HCT116 (cell line): ENCODE measurements at regions not wholly inside any gene's neighbourhood (a gene's known extent, or its start where the extent isn't known, plus 50 kb on each side); places are given as distances from the start of the nearest gene placed in this dataset.

Experiments
- ATAC-seq: fragments of 200-7000 bp; cut with Tn5 transposase; 2 replicates; pipeline ENCODE4 v1.9.1; 2020; ENCODE audit warnings: mild to moderate bottlenecking, moderate library complexity
- BruUV-seq: library from RNA; stranded (reverse); fragments of 400-500 nt; replicated peaks from 2 replicates; lab custom pipeline; 2021; lab: Mats Ljungman, UMichigan
- CTCF ChIA-PET: fragments of 300-600 bp; sonication (Branson Sonifier 250); formaldehyde crosslinking; loops from one replicate; lab custom pipeline; 2021; ENCODE audit warnings: antibody characterized with exemption; lab: Charles Lee
- POLR2A ChIA-PET: fragments of 300-600, 350-600 bp; sonication (Branson Sonifier 250); formaldehyde crosslinking; loops from one replicate; lab custom pipeline; 2021; ENCODE audit warnings: antibody characterized with exemption; lab: Charles Lee
- RAD21 ChIA-PET, 2 experiments: fragments of 300-600 bp; sonication (Branson Sonifier 250); formaldehyde crosslinking; loops; one replicate each; lab custom pipeline; 2023; ENCODE audit warnings: low total read pairs in 2 of 2; ENCODE audit not compliant: uncharacterized antibody in 2 of 2, unreplicated experiment in 2 of 2, low non-redundant PET in 1 of 2; lab: Charles Lee
- DNase-seq: peaks from one replicate; pipeline ENCODE4 v3.0.0-alpha.2; 2010; ENCODE audit warnings: low read depth, low spot score
- H2AFZ ChIP-seq: fragments of 200-600 bp; shearing (Covaris generic), sonication (generic); 2 replicates; pipeline ENCODE4 v1.6.1; 2017; ENCODE audit warnings: low read depth, mixed run types, mixed read lengths, antibody characterized with exemption, low read length; ENCODE audit not compliant: poor library complexity, severe bottlenecking
- H3K27ac ChIP-seq: 2 replicates; pipeline ENCODE4 v1.5.1; 2012; ENCODE audit warnings: low read depth, low read length
- H3K27me3 ChIP-seq: fragments of 200-600 bp; sonication (generic); 2 replicates; pipeline ENCODE4 v1.6.1; 2016; ENCODE audit warnings: mixed run types, low read length, mixed read lengths; ENCODE audit not compliant: insufficient read depth
- H3K36me3 ChIP-seq, 2 experiments: fragments of 200-500 bp in 1 of 2; fragments of 200-600 bp in 1 of 2; sonication (Bioruptor generic) in 1 of 2; sonication (generic) in 1 of 2; 2 replicates each; pipeline versions ENCODE4 v1.5.1 to v1.6.1; 2014 to 2016; ENCODE audit warnings: low read length in 2 of 2, inconsistent platforms in 1 of 2, mixed read lengths in 1 of 2, mixed run types in 1 of 2; ENCODE audit not compliant: insufficient read depth in 2 of 2, control insufficient read depth in 1 of 2
- H3K4me1 ChIP-seq, 2 experiments: fragments of 200-600 bp in 1 of 2; sonication (generic) in 1 of 2; 2 replicates each; pipeline versions ENCODE4 v1.5.1 to v1.6.1; 2012 to 2017; ENCODE audit warnings: low read length in 2 of 2, inconsistent platforms in 1 of 2, mild to moderate bottlenecking in 1 of 2, mixed read lengths in 1 of 2, mixed run types in 1 of 2, moderate library complexity in 1 of 2; ENCODE audit not compliant: insufficient read depth in 2 of 2, control insufficient read depth in 1 of 2
- H3K4me2 ChIP-seq: fragments of 200-600 bp; sonication (generic); 2 replicates; pipeline ENCODE4 v1.6.1; 2017; ENCODE audit warnings: mixed run types, low read length, mixed read lengths
- H3K4me3 ChIP-seq, 2 experiments: fragments of 200-600 bp in 1 of 2; sonication (generic) in 1 of 2; replicated peaks in 1 of 2; 2 replicates each; pipeline ENCODE4 v1.5.1; 2011 to 2016; ENCODE audit warnings: low read length in 2 of 2, control low read depth in 1 of 2, low read depth in 1 of 2, mild to moderate bottlenecking in 1 of 2, mixed read lengths in 1 of 2, mixed run types in 1 of 2
- H3K79me2 ChIP-seq: fragments of 200-600 bp; sonication (generic); 2 replicates; pipeline ENCODE4 v1.6.1; 2017; ENCODE audit warnings: mild to moderate bottlenecking, mixed run types, low read length, moderate library complexity, mixed read lengths; ENCODE audit not compliant: insufficient read depth
- H3K9ac ChIP-seq: fragments of 200-600 bp; sonication (generic); 2 replicates; pipeline ENCODE4 v1.6.1; 2016; ENCODE audit warnings: low read length, mixed read lengths
- H3K9me2 ChIP-seq: fragments of 200-600 bp; sonication (generic), shearing (Covaris generic); 2 replicates; pipeline ENCODE4 v1.6.1; 2017; ENCODE audit warnings: mixed run types, mild to moderate bottlenecking, moderate library complexity; ENCODE audit not compliant: insufficient read depth
- H3K9me3 ChIP-seq, 2 experiments: fragments of 200-500 bp in 1 of 2; fragments of 200-600 bp in 1 of 2; sonication (Bioruptor generic) in 1 of 2; sonication (generic) in 1 of 2; 2 replicates each; pipeline ENCODE4 v1.6.1; 2014 to 2017; ENCODE audit warnings: low read length in 2 of 2, mixed read lengths in 2 of 2, inconsistent platforms in 1 of 2, low read depth in 1 of 2, mild to moderate bottlenecking in 1 of 2, mixed run types in 1 of 2, moderate library complexity in 1 of 2; ENCODE audit not compliant: control insufficient read depth in 1 of 2, insufficient read depth in 1 of 2
- H4K20me1 ChIP-seq: fragments of 200-600 bp; sonication (generic), shearing (Covaris generic); 2 replicates; pipeline ENCODE4 v1.6.1; 2017; ENCODE audit warnings: mixed run types, mild to moderate bottlenecking, moderate library complexity; ENCODE audit not compliant: insufficient read depth
- CEBPB ChIP-seq: IDR thresholded peaks from 2 replicates; pipeline ENCODE4 v1.6.1; 2012; ENCODE audit warnings: low read depth
- EGR1 ChIP-seq: IDR thresholded peaks from 2 replicates; pipeline ENCODE4 v1.6.1; 2012; ENCODE audit warnings: low read depth
- ELF1 ChIP-seq: IDR thresholded peaks from 2 replicates; pipeline ENCODE4 v1.6.1; 2012; ENCODE audit warnings: low read depth, borderline replicate concordance
- EZH2 ChIP-seq: fragments of 200-600 bp; sonication (generic); IDR thresholded peaks from 2 replicates; pipeline ENCODE4 v1.6.1; 2017; ENCODE audit warnings: antibody characterized with exemption, mixed run types
- EZH2phosphoT487 ChIP-seq: fragments of 200-600 bp; IDR thresholded peaks from 2 replicates; pipeline ENCODE4 v1.6.1; 2018; ENCODE audit warnings: antibody characterized with exemption, borderline replicate concordance
- JUND ChIP-seq: IDR thresholded peaks from 2 replicates; pipeline ENCODE4 v1.6.1; 2012
- RAD21 ChIP-seq: IDR thresholded peaks from 2 replicates; pipeline ENCODE4 v1.6.1; 2012; ENCODE audit warnings: low read depth, mild to moderate bottlenecking
- SP1 ChIP-seq: IDR thresholded peaks from 2 replicates; pipeline ENCODE4 v1.6.1; 2012; ENCODE audit warnings: low read depth
- TCF7L2 ChIP-seq: IDR thresholded peaks from 2 replicates; pipeline ENCODE4 v1.7.0; 2011; ENCODE audit warnings: borderline replicate concordance, inconsistent platforms; ENCODE audit not compliant: insufficient read depth, insufficient read length; ENCODE audit errors: extremely low read depth
- intact Hi-C: fragments of 100-400 bp; cut with micrococcal nuclease; formaldehyde crosslinking; loops from 2 replicates; pipeline ENCODE4 v1.10.0; 2022
- TF ChIP-seq, protein P1 (sequence below), 3 experiments: fragments of 200-600 bp in 1 of 3; sonication (generic) in 1 of 3; IDR thresholded peaks in 2 of 3; conservative IDR thresholded peaks in 1 of 3; 2 replicates each; pipeline ENCODE4 v1.5.1; 2012 to 2017; ENCODE audit warnings: low read depth in 2 of 3, low read length in 2 of 3, antibody characterized with exemption in 1 of 3, borderline replicate concordance in 1 of 3, control low read depth in 1 of 3, mild to moderate bottlenecking in 1 of 3, mixed read lengths in 1 of 3, mixed run types in 1 of 3, moderate library complexity in 1 of 3; ENCODE audit not compliant: insufficient read depth in 1 of 3
- TF ChIP-seq, protein P2 (sequence below): IDR thresholded peaks from 2 replicates; pipeline ENCODE4 v1.6.1; 2011; ENCODE audit warnings: mild to moderate bottlenecking, low read length, moderate library complexity; ENCODE audit not compliant: insufficient replicate concordance; ENCODE audit errors: extremely low read depth
- TF ChIP-seq, protein P3 (sequence below): IDR thresholded peaks from 2 replicates; pipeline ENCODE4 v1.6.1; 2012
- TF ChIP-seq, protein P4 (sequence below): IDR thresholded peaks from 2 replicates; pipeline ENCODE4 v1.6.1; 2012

DNA sequence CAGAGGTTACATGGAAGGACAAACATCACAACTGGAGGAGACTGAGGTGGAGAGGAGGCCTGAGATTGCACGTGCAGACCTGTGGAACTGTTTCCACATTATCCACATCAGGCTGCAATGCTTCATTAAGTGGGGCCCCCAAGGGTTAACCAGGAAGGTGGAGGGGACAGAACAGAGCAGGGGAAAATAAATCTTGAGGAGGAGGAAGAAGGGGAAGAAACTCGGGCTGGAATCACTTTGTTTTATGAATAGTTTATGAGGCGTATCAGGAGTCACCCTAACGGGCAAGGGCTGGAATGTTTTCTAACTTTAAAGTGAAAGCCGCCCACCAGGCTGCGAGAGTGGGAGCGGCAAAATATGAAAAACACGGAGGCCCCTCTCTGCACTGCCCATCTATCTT is 154.9 kb downstream of the WNT5A start:
- no peaks in the 10 kb centered on the region for H3K36me3 ChIP-seq
- no TSS peak for BruUV-seq
- H3K4me3 ChIP-seq, result no peak overlapping the region
- intact Hi-C loops, result no loop called here
- no peaks in the 10 kb centered on the region for H3K9me2 ChIP-seq
- CTCF ChIA-PET, result no interaction called here
- no peak overlapping the region for H3K27ac ChIP-seq
- no peaks in the 10 kb centered on the region for H3K79me2 ChIP-seq
- no peak overlapping the region for H2AFZ ChIP-seq
- H3K9me3 ChIP-seq, result peaks cover 8 to 11% of the 10 kb centered on the region in 2 experiments; a peak in 2 of 4 replicates
- TF ChIP-seq SP1, result no peak
- TF ChIP-seq TCF7L2, result no peak
- H4K20me1 ChIP-seq, result no peaks in the 10 kb centered on the region
- RAD21 ChIA-PET, result no interaction called here
- H3K27me3 ChIP-seq, result no peaks in the 10 kb centered on the region
- no peak for ATAC-seq
- POLR2A ChIA-PET, result no interaction called here
- no peaks in the 10 kb centered on the region for H3K4me1 ChIP-seq
- H3K4me2 ChIP-seq, result no peak overlapping the region
- H3K9ac ChIP-seq, result no peak overlapping the region
- no peak for DNase-seq

DNA sequence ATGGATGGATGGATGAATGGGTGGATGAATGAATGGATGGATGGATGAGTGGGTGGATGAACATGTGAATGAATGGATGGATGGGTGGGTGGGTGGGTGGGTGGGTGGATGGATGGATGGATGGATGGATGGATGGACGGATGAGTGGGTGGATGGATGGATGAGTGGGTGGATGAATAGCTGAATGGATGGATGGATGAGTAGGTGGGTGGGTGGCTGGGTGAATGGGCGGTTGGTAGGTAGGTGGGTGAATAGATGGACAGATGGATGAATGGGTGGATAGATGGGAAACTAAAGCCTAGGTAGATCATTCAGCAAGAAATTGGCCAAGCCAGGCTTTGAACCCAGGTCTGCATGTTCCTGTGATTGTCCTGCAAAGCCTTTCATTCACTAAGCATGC is 155.6 kb downstream of the WNT5A start:
- ATAC-seq (no peak), DNase-seq (no peak)
- no TSS peak for BruUV-seq
- Histone ChIP-seq H3K79me2 (no peaks in the 10 kb centered on the region), H2AFZ (no peak overlapping the region), H3K4me2 (no peak overlapping the region), H3K9me2 (no peaks in the 10 kb centered on the region), H3K9ac (no peak overlapping the region), H3K4me1 (no peaks in the 10 kb centered on the region), H3K9me3 (peaks cover 8 to 11% of the 10 kb centered on the region in 2 experiments; a peak in 2 of 4 replicates), H4K20me1 (no peaks in the 10 kb centered on the region), H3K36me3 (no peaks in the 10 kb centered on the region), H3K27me3 (no peaks in the 10 kb centered on the region), H3K27ac (no peak overlapping the region), H3K4me3 (no peak overlapping the region)
- ChIA-PET RAD21 (no interaction called here), POLR2A (no interaction called here), CTCF (no interaction called here)
- intact Hi-C loops, result no loop called here
- TF ChIP-seq EZH2 (no peak), TCF7L2 (no peak), CEBPB (no peak), ELF1 (no peak), JUND (no peak), EZH2phosphoT487 (no peak), EGR1 (no peak), RAD21 (no peak)
- TF ChIP-seq, protein P1, sequence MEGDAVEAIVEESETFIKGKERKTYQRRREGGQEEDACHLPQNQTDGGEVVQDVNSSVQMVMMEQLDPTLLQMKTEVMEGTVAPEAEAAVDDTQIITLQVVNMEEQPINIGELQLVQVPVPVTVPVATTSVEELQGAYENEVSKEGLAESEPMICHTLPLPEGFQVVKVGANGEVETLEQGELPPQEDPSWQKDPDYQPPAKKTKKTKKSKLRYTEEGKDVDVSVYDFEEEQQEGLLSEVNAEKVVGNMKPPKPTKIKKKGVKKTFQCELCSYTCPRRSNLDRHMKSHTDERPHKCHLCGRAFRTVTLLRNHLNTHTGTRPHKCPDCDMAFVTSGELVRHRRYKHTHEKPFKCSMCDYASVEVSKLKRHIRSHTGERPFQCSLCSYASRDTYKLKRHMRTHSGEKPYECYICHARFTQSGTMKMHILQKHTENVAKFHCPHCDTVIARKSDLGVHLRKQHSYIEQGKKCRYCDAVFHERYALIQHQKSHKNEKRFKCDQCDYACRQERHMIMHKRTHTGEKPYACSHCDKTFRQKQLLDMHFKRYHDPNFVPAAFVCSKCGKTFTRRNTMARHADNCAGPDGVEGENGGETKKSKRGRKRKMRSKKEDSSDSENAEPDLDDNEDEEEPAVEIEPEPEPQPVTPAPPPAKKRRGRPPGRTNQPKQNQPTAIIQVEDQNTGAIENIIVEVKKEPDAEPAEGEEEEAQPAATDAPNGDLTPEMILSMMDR (IDR thresholded peaks at IDR 0.05 in 2 of 3, conservative IDR thresholded peaks at IDR 0.05 in 1 of 3; ENCODE audit: borderline replicate concordance in 1 of 3, insufficient read depth in 1 of 3, low read depth in 2 of 3, low read length in 2 of 3), result no peak
- TF ChIP-seq, protein P2, sequence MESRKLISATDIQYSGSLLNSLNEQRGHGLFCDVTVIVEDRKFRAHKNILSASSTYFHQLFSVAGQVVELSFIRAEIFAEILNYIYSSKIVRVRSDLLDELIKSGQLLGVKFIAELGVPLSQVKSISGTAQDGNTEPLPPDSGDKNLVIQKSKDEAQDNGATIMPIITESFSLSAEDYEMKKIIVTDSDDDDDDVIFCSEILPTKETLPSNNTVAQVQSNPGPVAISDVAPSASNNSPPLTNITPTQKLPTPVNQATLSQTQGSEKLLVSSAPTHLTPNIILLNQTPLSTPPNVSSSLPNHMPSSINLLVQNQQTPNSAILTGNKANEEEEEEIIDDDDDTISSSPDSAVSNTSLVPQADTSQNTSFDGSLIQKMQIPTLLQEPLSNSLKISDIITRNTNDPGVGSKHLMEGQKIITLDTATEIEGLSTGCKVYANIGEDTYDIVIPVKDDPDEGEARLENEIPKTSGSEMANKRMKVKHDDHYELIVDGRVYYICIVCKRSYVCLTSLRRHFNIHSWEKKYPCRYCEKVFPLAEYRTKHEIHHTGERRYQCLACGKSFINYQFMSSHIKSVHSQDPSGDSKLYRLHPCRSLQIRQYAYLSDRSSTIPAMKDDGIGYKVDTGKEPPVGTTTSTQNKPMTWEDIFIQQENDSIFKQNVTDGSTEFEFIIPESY, result no peak
- TF ChIP-seq, protein P3, sequence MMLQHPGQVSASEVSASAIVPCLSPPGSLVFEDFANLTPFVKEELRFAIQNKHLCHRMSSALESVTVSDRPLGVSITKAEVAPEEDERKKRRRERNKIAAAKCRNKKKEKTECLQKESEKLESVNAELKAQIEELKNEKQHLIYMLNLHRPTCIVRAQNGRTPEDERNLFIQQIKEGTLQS, result no peak
- TF ChIP-seq, protein P4, sequence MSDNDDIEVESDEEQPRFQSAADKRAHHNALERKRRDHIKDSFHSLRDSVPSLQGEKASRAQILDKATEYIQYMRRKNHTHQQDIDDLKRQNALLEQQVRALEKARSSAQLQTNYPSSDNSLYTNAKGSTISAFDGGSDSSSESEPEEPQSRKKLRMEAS, result no peak
